DMS79 treated with DMSO at 0.1 percent for 48 hours (cell line): ENCODE measurements at regions not wholly inside any gene's neighbourhood (a gene's known extent, or its start where the extent isn't known, plus 50 kb on each side); places are given as distances from the start of the nearest gene placed in this dataset.

Source experiments
- DNase-seq: peaks from one replicate; lab custom pipeline; 2025; lab: John Stamatoyannopoulos, UW

DNA sequence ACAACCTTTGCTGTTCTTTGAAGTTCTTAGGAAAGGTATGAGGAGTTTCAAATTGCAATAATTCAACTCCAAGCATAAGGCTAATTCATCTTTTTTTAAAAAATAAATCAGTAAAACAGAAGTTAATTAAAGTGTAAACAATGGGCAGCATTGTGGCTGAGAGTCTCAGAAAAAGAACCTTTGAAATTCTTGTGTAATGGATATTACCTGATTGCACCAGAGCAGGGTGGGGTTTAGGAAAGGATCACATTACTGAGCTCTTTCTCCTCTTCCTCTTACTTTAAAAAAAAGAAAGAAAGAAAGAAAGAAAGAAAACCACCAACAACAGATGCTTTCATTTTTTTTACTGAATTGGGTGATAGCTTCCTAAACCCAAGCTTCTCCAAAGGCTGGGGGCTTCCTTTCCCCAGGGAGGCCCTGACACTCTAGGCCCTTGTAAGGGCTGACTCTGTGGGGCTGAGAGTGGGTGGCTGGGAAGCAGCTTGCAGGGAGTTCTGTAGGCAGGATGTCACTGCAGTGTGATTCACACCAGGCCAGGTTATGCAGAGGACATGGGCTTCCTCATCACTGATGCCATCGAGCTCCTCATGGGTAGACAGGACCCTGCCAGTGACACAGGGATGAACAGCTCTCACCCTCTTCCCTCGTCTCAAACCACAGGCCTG lies 564.5 kb downstream of the FGF9 start:
- DNase-seq = no peak

DNA sequence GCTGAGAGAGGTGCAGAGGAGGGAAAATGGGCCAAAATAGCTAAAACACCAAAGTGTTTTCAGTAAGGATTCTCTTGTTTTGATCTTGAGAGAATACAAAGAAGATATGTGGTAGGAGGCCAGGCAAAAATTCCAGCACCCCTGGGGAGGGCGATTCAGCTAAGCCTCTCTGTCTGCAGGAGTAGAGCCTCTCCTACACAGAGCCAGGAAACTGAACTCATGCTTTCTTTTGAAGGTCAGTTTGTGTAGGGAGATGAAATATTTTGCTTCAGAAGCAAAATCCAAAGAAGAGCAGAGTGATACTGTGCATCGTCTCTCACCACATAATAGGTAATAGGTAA lies 565.0 kb downstream of the FGF9 start:
- peak; percentile 5 for DNase-seq

DNA sequence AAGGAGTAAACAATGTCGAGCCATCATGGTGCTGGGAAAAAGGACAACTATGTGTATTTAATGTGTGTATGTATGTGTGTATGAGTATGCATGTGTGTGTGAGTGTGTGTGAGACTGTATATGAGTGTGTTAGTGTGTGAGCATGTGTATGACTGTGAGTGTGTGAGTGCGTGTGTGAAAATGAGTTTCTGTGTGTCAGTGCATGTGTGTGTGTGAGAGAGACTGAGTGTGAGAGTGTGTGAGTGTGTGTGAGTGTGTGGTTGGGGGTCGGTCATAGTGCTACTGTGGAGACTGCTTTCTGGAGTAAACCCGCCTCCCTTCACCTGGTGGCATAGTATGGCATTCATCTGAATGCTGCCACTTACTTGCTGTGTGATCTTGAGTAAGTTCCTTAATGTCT lies 567.4 kb downstream of the FGF9 start:
- no peak for DNase-seq

GRCh38 chr13:22240716-22241115 lies 569.8 kb downstream of the FGF9 start:
- DNase-seq = no peak

DNA sequence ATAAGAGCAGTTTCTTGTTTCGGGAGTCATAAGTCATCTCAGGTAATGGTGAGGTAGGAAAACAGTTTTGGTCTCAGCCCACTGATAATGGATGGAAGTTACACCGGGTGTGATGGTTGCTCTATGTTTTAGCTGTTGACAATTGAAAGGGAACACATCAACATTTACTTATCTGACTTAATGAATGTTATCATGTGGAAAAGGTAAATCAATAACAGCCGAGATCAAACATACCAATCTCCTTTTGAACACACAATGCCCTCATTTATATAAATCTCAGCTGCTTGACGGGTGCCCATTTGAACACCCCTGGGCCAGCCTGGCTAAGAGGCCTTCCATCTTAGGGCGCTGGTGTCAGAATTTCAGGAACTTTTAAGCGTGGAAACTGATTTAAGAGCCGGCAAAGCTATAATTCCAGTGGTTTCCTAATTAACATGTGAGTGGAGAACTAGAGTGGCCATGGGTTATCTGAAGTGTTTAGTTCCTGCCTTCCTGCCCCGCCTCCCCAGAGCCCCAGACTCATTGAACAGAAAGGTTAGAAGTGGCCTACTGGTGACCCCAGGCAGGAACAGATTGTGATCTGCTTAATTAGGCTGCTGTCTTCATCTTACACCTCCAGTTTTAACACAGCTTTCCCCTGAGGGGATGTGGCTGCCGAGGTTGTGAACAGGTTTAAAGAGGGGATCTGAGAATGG lies 572.7 kb downstream of the FGF9 start:
- DNase-seq = no peak

GRCh38 chr13:22252281-22252830 lies 581.5 kb downstream of the FGF9 start:
- DNase-seq = no peak

DNA sequence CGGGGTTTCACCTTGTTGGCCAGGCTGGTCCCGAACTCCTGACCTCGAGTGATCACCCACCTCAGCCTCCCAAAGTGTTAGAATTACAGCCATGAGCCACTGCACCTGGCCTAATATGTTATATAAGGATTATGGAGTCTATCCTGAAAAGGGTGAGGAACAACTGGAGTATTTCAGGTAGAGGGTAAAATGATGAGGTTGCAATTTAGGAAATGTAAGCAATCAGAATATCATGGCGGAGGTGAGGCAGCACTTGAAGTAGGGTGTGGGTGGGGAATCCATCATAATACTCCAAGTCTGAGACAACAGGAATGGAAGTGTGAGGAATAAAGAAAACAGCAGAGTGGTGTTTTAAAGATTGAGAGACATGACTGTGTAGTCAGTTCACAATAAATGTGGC lies 582.2 kb downstream of the FGF9 start:
- no peak for DNase-seq

GRCh38 chr13:22256111-22256639 lies 585.3 kb downstream of the FGF9 start:
- no peak for DNase-seq

DNA sequence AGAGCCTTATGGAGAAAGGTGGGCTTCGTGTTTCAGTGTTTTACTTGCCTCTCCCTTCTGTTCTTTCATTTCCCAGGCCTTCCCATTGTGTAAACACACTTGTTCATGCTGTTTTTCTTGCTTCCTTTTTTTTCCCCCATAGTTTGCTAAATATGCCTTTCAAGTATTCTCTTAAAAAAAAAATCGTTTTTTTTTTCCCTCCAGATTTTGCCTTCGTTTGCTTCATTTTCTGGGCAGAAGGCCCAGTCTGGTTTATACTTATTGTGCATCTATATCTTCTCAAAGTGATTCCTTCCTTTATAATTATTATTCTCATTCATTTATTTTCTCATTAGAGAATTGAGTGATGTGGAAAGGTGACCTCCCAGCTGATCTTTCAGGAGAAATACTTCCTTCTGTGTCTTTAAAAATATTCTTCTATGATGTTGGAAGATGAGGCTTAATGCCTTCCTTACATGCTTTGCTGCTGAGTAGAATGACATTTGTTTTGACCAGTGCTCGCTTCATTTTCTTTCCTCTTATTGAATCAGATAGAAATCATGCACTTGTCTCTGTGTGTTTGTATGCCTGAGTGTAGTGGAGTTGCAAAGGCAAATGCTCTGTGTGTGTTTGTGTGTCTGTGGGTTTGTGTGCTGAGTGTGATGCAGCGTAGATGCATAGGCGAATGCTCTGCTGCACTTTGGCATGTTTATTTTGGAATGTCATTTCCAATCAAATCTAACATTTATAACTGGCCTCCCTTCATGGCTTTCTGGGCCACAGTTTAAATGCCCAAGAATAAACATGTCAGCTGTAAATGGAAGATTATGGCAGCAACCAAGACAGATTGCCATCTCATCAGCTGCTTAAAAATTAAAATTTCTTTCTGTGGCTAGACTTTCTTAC lies 591.4 kb downstream of the FGF9 start:
- DNase-seq = no peak

DNA sequence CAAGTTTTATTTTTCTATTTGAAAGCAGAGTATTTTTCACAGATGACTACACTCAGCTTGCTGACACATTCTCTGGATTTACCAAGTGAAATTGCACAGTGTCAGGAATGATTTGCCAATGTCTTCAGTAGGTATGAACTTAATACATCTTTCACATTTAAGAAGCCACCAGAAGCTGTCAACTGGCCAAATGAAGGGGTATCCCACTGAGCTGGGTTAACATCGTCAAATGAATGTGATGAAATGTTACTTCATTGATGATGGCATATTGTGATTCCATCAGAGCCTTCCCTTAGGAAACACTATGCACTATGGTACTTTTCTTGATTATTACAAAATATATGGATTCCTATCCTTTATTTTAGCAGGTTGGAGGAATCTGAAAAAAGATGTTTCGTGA lies 592.3 kb downstream of the FGF9 start:
- DNase-seq = no peak

DNA sequence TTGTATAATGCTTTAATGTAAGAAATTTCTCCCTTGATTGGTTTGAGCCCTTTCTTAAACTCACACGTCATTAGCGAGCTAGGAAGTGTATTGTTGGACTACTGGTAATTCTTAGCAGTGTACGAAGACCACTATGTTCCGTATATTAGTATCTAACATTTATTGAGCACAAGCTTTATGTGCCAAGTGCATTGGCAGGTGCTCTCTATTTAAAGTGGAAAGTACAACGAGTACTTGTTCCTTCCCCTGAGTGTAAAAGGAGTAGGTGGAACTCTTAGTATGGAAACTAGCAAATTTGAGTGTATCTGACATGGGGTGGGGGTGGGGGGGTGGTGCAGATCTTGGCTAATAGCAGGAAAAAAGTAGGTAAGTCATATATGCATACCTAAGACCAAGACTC lies 594.7 kb downstream of the FGF9 start:
- DNase-seq = no peak

DNA sequence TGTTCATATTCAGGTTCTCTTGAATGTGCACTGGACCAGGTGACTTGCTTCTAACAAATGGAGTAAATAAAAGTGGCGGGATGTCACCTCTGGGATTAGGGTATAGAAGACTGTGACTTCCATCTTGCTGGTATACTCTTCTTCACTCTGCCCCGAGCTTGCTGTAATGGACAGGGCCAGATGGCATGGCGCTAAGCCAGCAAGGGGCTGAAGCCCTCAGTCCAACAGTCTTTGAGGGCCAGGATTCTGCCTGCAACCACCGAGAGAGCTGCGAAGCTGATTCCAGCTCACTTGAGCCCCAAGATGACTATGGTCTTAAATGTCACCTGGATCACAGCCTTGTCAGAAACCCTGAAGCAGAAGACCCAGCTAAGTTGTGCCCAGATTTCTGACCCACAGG lies 600.0 kb downstream of the FGF9 start:
- no peak for DNase-seq

- DNase-seq = no peak
Observed at GRCh38 chr13:22271903-22272302, 601.0 kb downstream of the FGF9 start.

DNA sequence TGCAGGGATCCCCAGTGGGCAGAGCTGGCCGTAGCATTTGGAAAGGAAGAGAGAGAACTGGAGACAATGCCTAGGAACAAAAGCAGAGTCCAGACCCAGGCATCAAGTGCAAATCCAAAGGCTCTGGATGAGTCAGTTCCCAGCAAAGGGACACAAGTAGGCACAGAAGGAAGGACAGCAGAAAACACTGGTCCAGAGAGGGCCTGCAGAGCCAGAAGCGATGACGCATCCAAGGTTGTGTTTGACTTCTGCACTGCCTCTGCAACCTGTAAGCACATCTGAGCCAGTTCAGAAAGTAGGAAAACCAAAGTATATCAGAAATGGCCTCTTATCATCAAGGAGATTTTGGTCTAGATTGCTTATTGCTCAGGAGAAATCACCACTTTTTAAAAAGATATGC lies 604.5 kb downstream of the FGF9 start:
- peak; percentile 58 for DNase-seq

- peak; percentile 5 for DNase-seq
Observed at GRCh38 chr13:22276616-22277015, 605.7 kb downstream of the FGF9 start.

DNA sequence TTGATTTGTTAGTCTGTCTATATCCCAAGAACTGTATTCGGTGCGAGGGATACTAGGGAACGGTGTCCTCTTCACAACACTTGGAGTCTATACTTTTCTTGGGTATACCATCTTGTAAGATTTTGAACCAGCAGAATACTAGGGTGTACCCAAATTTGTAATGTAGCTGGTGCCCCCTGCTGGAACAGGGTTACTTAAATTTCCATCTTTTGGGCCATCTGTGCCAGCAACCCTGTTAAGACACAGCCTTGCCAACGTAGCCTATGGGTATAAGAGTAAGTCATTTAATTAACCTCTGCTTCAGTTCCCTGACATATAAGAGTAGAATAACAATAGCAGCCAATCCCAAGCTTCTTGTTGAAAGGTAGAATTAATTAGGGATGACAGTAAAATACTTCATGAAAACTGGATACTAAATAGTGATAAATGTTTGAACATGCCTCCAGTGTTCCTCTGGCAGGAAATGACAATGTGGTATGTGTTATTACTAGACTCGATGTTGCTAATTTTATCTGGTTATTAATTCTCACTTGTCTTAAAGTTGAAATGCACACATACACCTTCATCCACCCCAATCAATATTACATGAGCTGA lies 607.6 kb downstream of the FGF9 start:
- DNase-seq = no peak

- DNase-seq = no peak
Observed at GRCh38 chr13:22285867-22286266, 615.0 kb downstream of the FGF9 start.

GRCh38 chr13:22286338-22286737 lies 615.5 kb downstream of the FGF9 start:
- no peak for DNase-seq

- peak; percentile 21 for DNase-seq
Observed at GRCh38 chr13:22287343-22287920, 616.6 kb downstream of the FGF9 start.

DNA sequence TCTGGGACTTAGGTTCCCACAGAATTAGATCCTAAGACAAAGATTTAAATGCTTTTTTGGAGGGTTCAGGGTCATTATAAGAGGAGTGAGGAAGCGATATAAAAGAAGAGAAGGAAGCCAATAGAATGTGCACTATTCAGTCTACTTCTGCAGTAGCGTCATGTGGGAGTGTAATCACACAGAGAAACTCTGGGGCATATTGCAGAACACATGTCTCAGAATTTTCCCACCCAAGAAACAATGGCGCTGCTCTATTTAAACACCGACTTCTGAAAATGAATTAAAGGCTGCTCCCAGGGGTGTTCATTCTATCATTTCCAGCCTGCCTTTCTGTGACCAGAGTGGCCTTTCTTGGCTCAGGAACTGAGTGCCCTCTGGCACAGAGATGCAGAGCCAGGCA lies 617.6 kb downstream of the FGF9 start:
- DNase-seq = no peak

DNA sequence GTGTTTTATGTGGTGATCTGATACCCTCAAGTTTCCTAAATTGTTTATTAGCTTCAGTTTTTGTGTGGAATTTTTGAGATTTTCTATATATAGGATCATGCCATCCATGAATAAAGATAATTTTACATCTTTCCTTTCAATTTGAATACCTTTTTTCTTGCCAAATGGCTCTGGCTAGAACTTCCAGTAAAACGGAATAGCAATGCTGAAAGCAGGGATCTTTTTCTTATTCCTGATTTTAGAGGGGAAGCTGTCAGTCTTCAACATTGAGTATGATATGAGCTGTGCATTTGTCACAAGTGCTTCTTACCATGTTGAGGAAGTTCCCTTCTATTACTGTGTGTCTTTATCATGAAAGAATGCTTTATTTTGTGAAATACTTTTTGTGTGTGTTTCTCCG lies 618.8 kb downstream of the FGF9 start:
- no peak for DNase-seq

DNA sequence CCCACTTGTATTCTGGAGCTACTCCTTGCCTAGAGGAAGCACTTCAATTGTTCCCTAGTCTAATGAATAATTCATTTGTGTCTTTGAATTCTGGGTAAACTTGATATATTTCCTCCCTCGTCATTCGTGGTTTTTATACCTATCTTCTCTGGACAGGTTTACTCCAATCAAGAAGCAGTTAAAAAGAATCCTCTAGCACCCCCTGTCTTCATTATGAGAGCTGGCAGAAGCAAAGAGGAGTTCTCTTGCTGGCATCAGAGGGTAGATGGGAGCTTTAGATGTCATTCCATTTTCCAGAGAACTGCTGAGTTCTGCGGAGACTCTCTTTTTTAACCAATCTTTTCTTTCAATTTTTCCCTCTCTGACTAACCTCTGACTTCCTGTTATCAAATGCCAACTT lies 627.7 kb downstream of the FGF9 start:
- no peak for DNase-seq
